Activated T-cell treated with anti-CD3 and anti-CD28 coated beads, Interleukin-2, amount 50 U/mL, for 4 hours (primary cell): ENCODE measurements at regions not wholly inside any gene's neighbourhood (a gene's known extent, or its start where the extent isn't known, plus 50 kb on each side); places are given as distances from the start of the nearest gene placed in this dataset.
"Not testable (repeated sequence)": the region's sequence is repeated elsewhere in the genome, so short reads cannot be mapped to it uniquely, and the experiment has no call there.

Experiments used
- ATAC-seq, 2 donors: fragments of 200-7000 bp; cut with Tn5 transposase; one replicate each; pipeline ENCODE4 v1.10.0; 2021
- DNase-seq: peaks from one replicate; pipeline ENCODE4 v3.0.0-alpha.2; 2020
- H3K27me3 Mint-ChIP-seq: one replicate; pipeline ENCODE4 v1.8.0; 2021; ENCODE audit warnings: low read depth, mixed read lengths
- H3K36me3 Mint-ChIP-seq: one replicate; pipeline ENCODE4 v1.8.0; 2022; ENCODE audit warnings: mixed read lengths; ENCODE audit not compliant: insufficient read depth
- H3K4me1 Mint-ChIP-seq: one replicate; pipeline ENCODE4 v1.8.0; 2021; ENCODE audit warnings: low read depth, mixed read lengths
- H3K4me3 Mint-ChIP-seq: one replicate; pipeline ENCODE4 v1.8.0; 2021; ENCODE audit warnings: mild to moderate bottlenecking, moderate library complexity, mixed read lengths
- H3K9me3 Mint-ChIP-seq: one replicate; pipeline ENCODE4 v1.8.0; 2021; ENCODE audit warnings: mixed read lengths

GRCh38 chr10:3636356-3637181 lies 148.4 kb downstream of the KLF6 start:
- ATAC-seq, result no peak
- DNase-seq, result no peak
- Mint-ChIP-seq H3K9me3 (no peaks in the 10 kb centered on the region), H3K4me3 (no peak overlapping the region), H3K36me3 (no peaks in the 10 kb centered on the region), H3K4me1 (no peaks in the 10 kb centered on the region), H3K27me3 (no peaks in the 10 kb centered on the region)

GRCh38 chr10:3635697-3636096 lies 149.3 kb downstream of the KLF6 start:
- H3K4me1 Mint-ChIP-seq, result no peaks in the 10 kb centered on the region
- DNase-seq (no peak), ATAC-seq (no peak)

GRCh38 chr10:3635211-3635671 lies 149.8 kb downstream of the KLF6 start:
- Mint-ChIP-seq H3K4me3 (no peak overlapping the region), H3K36me3 (no peaks in the 10 kb centered on the region), H3K9me3 (no peaks in the 10 kb centered on the region), H3K27me3 (no peaks in the 10 kb centered on the region), H3K4me1 (no peaks in the 10 kb centered on the region)
- DNase-seq (no peak), ATAC-seq (no peak)

More at GRCh38 chr10:3635697-3636096, 149.3 kb downstream of the KLF6 start:
- H3K27me3 Mint-ChIP-seq, result no peaks in the 10 kb centered on the region
- no peaks in the 10 kb centered on the region for H3K36me3 Mint-ChIP-seq
- H3K9me3 Mint-ChIP-seq, result no peaks in the 10 kb centered on the region
- H3K4me3 Mint-ChIP-seq, result no peak overlapping the region

- DNase-seq, H3K4me1 Mint-ChIP-seq, H3K4me3 Mint-ChIP-seq, H3K27me3 Mint-ChIP-seq, ATAC-seq, H3K9me3 Mint-ChIP-seq, H3K36me3 Mint-ChIP-seq: not testable (repeated sequence)
These were observed 150.4 kb downstream of the KLF6 start for GRCh38 chr10:3634646-3635045.

- ATAC-seq, result no peak
- no peak for DNase-seq
- no peak overlapping the region for H3K4me3 Mint-ChIP-seq
- H3K27me3 Mint-ChIP-seq, result no peaks in the 10 kb centered on the region
- H3K9me3 Mint-ChIP-seq, result no peaks in the 10 kb centered on the region
- H3K36me3 Mint-ChIP-seq, result no peaks in the 10 kb centered on the region
- no peaks in the 10 kb centered on the region for H3K4me1 Mint-ChIP-seq
These were observed 153.2 kb downstream of the KLF6 start for GRCh38 chr10:3631701-3632330.

GRCh38 chr10:3631291-3631690 lies 153.7 kb downstream of the KLF6 start:
- Mint-ChIP-seq H3K36me3 (no peaks in the 10 kb centered on the region), H3K4me1 (no peaks in the 10 kb centered on the region), H3K9me3 (no peaks in the 10 kb centered on the region), H3K27me3 (no peaks in the 10 kb centered on the region), H3K4me3 (no peak overlapping the region)
- no peak for DNase-seq
- no peak for ATAC-seq

- Mint-ChIP-seq H3K36me3 (no peaks in the 10 kb centered on the region), H3K27me3 (no peaks in the 10 kb centered on the region), H3K4me1 (peaks cover 32% of the 10 kb centered on the region), H3K9me3 (no peaks in the 10 kb centered on the region), H3K4me3 (no peak overlapping the region)
- ATAC-seq (no peak), DNase-seq (no peak)
These were observed 158.9 kb downstream of the KLF6 start for GRCh38 chr10:3625959-3626751.

- no peaks in the 10 kb centered on the region for H3K27me3 Mint-ChIP-seq
- DNase-seq (no peak), ATAC-seq (no peak)
- no peaks in the 10 kb centered on the region for H3K9me3 Mint-ChIP-seq
- H3K4me1 Mint-ChIP-seq, result peaks cover 32% of the 10 kb centered on the region
- H3K36me3 Mint-ChIP-seq, result no peaks in the 10 kb centered on the region
- H3K4me3 Mint-ChIP-seq, result peak overlapping the region; percentile 24
These were observed 160.6 kb downstream of the KLF6 start for GRCh38 chr10:3624367-3624766.

- Mint-ChIP-seq H3K4me3 (no peak overlapping the region), H3K27me3 (no peaks in the 10 kb centered on the region), H3K4me1 (peaks cover 32% of the 10 kb centered on the region), H3K9me3 (no peaks in the 10 kb centered on the region), H3K36me3 (no peaks in the 10 kb centered on the region)
- no peak for DNase-seq
- ATAC-seq, result no peak
These were observed 161.3 kb downstream of the KLF6 start for GRCh38 chr10:3623746-3624145.

- Mint-ChIP-seq H3K9me3 (no peaks in the 10 kb centered on the region), H3K36me3 (no peaks in the 10 kb centered on the region), H3K4me1 (peaks cover 32% of the 10 kb centered on the region), H3K4me3 (peak overlapping the region; percentile 54), H3K27me3 (no peaks in the 10 kb centered on the region)
- DNase-seq (no peak), ATAC-seq (peak; percentile 77 to 80)
These were observed 162.0 kb downstream of the KLF6 start for GRCh38 chr10:3622845-3623621.

- H3K9me3 Mint-ChIP-seq, result no peaks in the 10 kb centered on the region
- DNase-seq (no peak), ATAC-seq (peak; percentile 63 to 79)
- no peaks in the 10 kb centered on the region for H3K27me3 Mint-ChIP-seq
- peaks cover 32% of the 10 kb centered on the region for H3K4me1 Mint-ChIP-seq
- peak overlapping the region; percentile 54 for H3K4me3 Mint-ChIP-seq
- H3K36me3 Mint-ChIP-seq, result no peaks in the 10 kb centered on the region
These were observed 162.6 kb downstream of the KLF6 start for GRCh38 chr10:3622427-3622826.

- DNase-seq (no peak), ATAC-seq (no peak)
- Mint-ChIP-seq H3K36me3 (no peaks in the 10 kb centered on the region), H3K27me3 (no peaks in the 10 kb centered on the region), H3K4me1 (peaks cover 32% of the 10 kb centered on the region), H3K4me3 (no peak overlapping the region), H3K9me3 (no peaks in the 10 kb centered on the region)
These were observed 164.2 kb downstream of the KLF6 start for GRCh38 chr10:3620818-3621217.

GRCh38 chr10:3619241-3619640 lies 165.8 kb downstream of the KLF6 start:
- Mint-ChIP-seq H3K4me3 (no peak overlapping the region), H3K36me3 (no peaks in the 10 kb centered on the region), H3K4me1 (peaks cover 24% of the 10 kb centered on the region), H3K9me3 (no peaks in the 10 kb centered on the region), H3K27me3 (no peaks in the 10 kb centered on the region)
- ATAC-seq, result no peak
- no peak for DNase-seq

GRCh38 chr10:3616880-3617279 lies 168.1 kb downstream of the KLF6 start:
- Mint-ChIP-seq H3K4me1 (peaks cover 3% of the 10 kb centered on the region), H3K36me3 (no peaks in the 10 kb centered on the region), H3K27me3 (no peaks in the 10 kb centered on the region), H3K4me3 (no peak overlapping the region), H3K9me3 (peaks cover 4% of the 10 kb centered on the region)
- DNase-seq (no peak), ATAC-seq (no peak)
